Neural progenitor cell (in vitro differentiated cells): ENCODE measurements at regions not wholly inside any gene's neighbourhood (a gene's known extent, or its start where the extent isn't known, plus 50 kb on each side); places are given as distances from the start of the nearest gene placed in this dataset.
"Not testable (repeated sequence)": the region's sequence is repeated elsewhere in the genome, so short reads cannot be mapped to it uniquely, and the experiment has no call there.

Source experiments
- EZH2 ChIP-seq: fragments of 200-600 bp; sonication (generic); IDR thresholded peaks from 2 replicates; pipeline ENCODE4 v1.6.1; 2017; ENCODE audit warnings: antibody characterized with exemption, mild to moderate bottlenecking, moderate library complexity
- EZH2phosphoT487 ChIP-seq: fragments of 200-600 bp; sonication (generic); IDR thresholded peaks from 2 replicates; pipeline ENCODE4 v1.6.1; 2017; ENCODE audit warnings: antibody characterized with exemption
- TF ChIP-seq, protein P1 (sequence below): fragments of 200-600 bp; sonication (generic); IDR thresholded peaks from 2 replicates; pipeline ENCODE4 v1.5.1; 2017; ENCODE audit warnings: antibody characterized with exemption, mild to moderate bottlenecking

DNA sequence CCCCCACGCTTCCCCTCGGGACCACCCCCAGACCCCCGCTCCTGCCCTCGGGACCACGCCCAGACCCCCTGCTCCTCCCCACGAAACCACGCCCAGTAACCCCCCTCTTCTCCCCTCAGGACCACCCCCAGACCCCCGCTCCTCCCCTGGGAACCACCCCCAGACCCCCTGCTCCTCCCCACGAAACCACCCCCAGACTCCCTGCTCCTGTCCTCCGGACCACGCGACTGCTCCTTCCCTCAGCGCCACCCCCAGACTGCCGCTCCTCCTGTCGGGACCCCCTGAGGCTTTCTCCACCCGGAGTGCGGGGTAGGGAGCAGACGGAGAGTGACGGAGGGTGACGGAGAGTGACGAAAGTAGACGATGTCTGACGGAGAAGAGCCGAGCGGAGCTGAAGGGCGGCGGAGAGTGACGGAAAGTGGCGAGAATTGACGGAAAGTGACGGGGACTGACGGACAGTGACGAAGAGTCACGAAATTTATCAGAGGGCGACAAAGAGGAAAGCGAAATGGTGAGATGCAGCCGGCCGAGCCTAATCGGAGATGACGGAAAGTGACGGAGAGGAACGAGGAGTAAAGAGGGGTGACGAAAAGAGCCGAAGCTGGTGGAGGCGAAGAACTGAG is 267.2 kb upstream of the PLCXD1 start:
- TF ChIP-seq, protein P1, sequence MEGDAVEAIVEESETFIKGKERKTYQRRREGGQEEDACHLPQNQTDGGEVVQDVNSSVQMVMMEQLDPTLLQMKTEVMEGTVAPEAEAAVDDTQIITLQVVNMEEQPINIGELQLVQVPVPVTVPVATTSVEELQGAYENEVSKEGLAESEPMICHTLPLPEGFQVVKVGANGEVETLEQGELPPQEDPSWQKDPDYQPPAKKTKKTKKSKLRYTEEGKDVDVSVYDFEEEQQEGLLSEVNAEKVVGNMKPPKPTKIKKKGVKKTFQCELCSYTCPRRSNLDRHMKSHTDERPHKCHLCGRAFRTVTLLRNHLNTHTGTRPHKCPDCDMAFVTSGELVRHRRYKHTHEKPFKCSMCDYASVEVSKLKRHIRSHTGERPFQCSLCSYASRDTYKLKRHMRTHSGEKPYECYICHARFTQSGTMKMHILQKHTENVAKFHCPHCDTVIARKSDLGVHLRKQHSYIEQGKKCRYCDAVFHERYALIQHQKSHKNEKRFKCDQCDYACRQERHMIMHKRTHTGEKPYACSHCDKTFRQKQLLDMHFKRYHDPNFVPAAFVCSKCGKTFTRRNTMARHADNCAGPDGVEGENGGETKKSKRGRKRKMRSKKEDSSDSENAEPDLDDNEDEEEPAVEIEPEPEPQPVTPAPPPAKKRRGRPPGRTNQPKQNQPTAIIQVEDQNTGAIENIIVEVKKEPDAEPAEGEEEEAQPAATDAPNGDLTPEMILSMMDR: not testable (repeated sequence)
- not testable (repeated sequence) for TF ChIP-seq EZH2phosphoT487, EZH2
